CD4-positive, alpha-beta T cell treated with Interleukin-15 for 4 hours (primary cell): ENCODE measurements at regions not wholly inside any gene's neighbourhood (a gene's known extent, or its start where the extent isn't known, plus 50 kb on each side); places are given as distances from the start of the nearest gene placed in this dataset.

Source experiments
- DNase-seq: peaks from one replicate; pipeline ENCODE4 v3.0.0-alpha.2; 2020; ENCODE audit warnings: low spot score

GRCh38 chr12:60337839-60338549 is 742.2 kb downstream of the SLC16A7 start:
- DNase-seq: no peak

- DNase-seq: no peak
These were observed 749.6 kb downstream of the SLC16A7 start for GRCh38 chr12:60345442-60345841.

- no peak for DNase-seq
These were observed 753.6 kb downstream of the SLC16A7 start for GRCh38 chr12:60349232-60349978.

GRCh38 chr12:60387356-60387755 is 791.5 kb downstream of the SLC16A7 start:
- DNase-seq: no peak

- no peak for DNase-seq
These were observed 795.2 kb downstream of the SLC16A7 start for GRCh38 chr12:60391051-60391450.

- DNase-seq: no peak
These were observed 796.0 kb downstream of the SLC16A7 start for GRCh38 chr12:60391791-60392190.

GRCh38 chr12:60393093-60393492 is 797.3 kb downstream of the SLC16A7 start:
- DNase-seq: no peak

- DNase-seq: no peak
These were observed 798.8 kb downstream of the SLC16A7 start for GRCh38 chr12:60394665-60395064.

- DNase-seq: no peak
These were observed 802.7 kb downstream of the SLC16A7 start for GRCh38 chr12:60398547-60398946.

GRCh38 chr12:60399064-60399463 is 803.2 kb downstream of the SLC16A7 start:
- DNase-seq: no peak

GRCh38 chr12:60402996-60403395 is 807.2 kb downstream of the SLC16A7 start:
- no peak for DNase-seq

- DNase-seq: no peak
These were observed 819.5 kb downstream of the SLC16A7 start for GRCh38 chr12:60415351-60415750.

- DNase-seq: no peak
These were observed 824.2 kb downstream of the SLC16A7 start for GRCh38 chr12:60419986-60420385.

- DNase-seq: no peak
These were observed 825.9 kb downstream of the SLC16A7 start for GRCh38 chr12:60421741-60422140.

GRCh38 chr12:60437297-60437696 is 841.5 kb downstream of the SLC16A7 start:
- no peak for DNase-seq

GRCh38 chr12:60441577-60441976 is 845.7 kb downstream of the SLC16A7 start:
- no peak for DNase-seq

GRCh38 chr12:60451457-60451856 is 855.6 kb downstream of the SLC16A7 start:
- no peak for DNase-seq

GRCh38 chr12:60465060-60465459 is 869.2 kb downstream of the SLC16A7 start:
- DNase-seq: no peak

- no peak for DNase-seq
These were observed 872.7 kb downstream of the SLC16A7 start for GRCh38 chr12:60468546-60468945.

- no peak for DNase-seq
These were observed 880.0 kb downstream of the SLC16A7 start for GRCh38 chr12:60475825-60476224.

GRCh38 chr12:60487284-60487683 is 891.5 kb downstream of the SLC16A7 start:
- DNase-seq: no peak

- no peak for DNase-seq
These were observed 893.2 kb downstream of the SLC16A7 start for GRCh38 chr12:60489071-60489470.

GRCh38 chr12:60494244-60494643 is 898.4 kb downstream of the SLC16A7 start:
- no peak for DNase-seq

- no peak for DNase-seq
These were observed 902.8 kb downstream of the SLC16A7 start for GRCh38 chr12:60498656-60499055.
